Subcutaneous abdominal adipose tissue (tissue), 5 donors: ENCODE measurements at regions not wholly inside any gene's neighbourhood (a gene's known extent, or its start where the extent isn't known, plus 50 kb on each side); places are given as distances from the start of the nearest gene placed in this dataset.

ENCODE experiments used
- H3K27ac ChIP-seq: one replicate; pipeline ENCODE4 v1.7.0; 2013; ENCODE audit warnings: low read depth, mild to moderate bottlenecking, inconsistent platforms, low read length, moderate library complexity
- H3K27me3 ChIP-seq, 5 donors: one replicate each; pipeline ENCODE4 v1.7.0; 2013; ENCODE audit warnings: low read length in 5 of 5, inconsistent platforms in 1 of 5; ENCODE audit not compliant: control insufficient read depth in 5 of 5, insufficient read depth in 4 of 5
- H3K36me3 ChIP-seq, 5 donors: one replicate each; pipeline ENCODE4 v1.7.0; 2013; ENCODE audit warnings: low read length in 5 of 5; ENCODE audit not compliant: control insufficient read depth in 5 of 5, insufficient read depth in 5 of 5
- H3K4me1 ChIP-seq, 5 donors: one replicate each; pipeline ENCODE4 v1.7.0; 2013; ENCODE audit warnings: low read length in 5 of 5, mild to moderate bottlenecking in 3 of 5, moderate library complexity in 1 of 5; ENCODE audit not compliant: control insufficient read depth in 5 of 5, insufficient read depth in 5 of 5
- H3K4me3 ChIP-seq, 5 donors: one replicate each; pipeline ENCODE4 v1.7.0; 2013; ENCODE audit warnings: low read length in 5 of 5, low read depth in 1 of 5
- H3K9ac ChIP-seq, 5 donors: one replicate each; pipeline ENCODE4 v1.7.0; 2013; ENCODE audit warnings: low read length in 5 of 5, mild to moderate bottlenecking in 4 of 5, moderate library complexity in 3 of 5
- H3K9me3 ChIP-seq, 5 donors: one replicate each; pipeline ENCODE4 v1.7.0; 2013; ENCODE audit warnings: low read length in 5 of 5; ENCODE audit not compliant: control insufficient read depth in 5 of 5
- donor health status: healthy.
- donor health status: healthy.
- donor health status: healthy.
- donor health status: healthy.
- donor health status: healthy.

GRCh38 chr16:26666486-26666885 is 400.2 kb upstream of the C16orf82 start:
- Histone ChIP-seq H3K36me3 (no peaks in the 10 kb centered on the region), H3K4me1 (no peaks in the 10 kb centered on the region), H3K9ac (no peak overlapping the region)

GRCh38 chr16:26667307-26667706 is 399.4 kb upstream of the C16orf82 start:
- Histone ChIP-seq H3K9ac (no peak overlapping the region), H3K27ac (no peak overlapping the region), H3K9me3 (no peaks in the 10 kb centered on the region), H3K27me3 (peaks cover 0 to 6% (median 3%) of the 10 kb centered on the region in 5 donors), H3K4me1 (no peaks in the 10 kb centered on the region), H3K36me3 (no peaks in the 10 kb centered on the region), H3K4me3 (no peak overlapping the region)

More at GRCh38 chr16:26666486-26666885, 400.2 kb upstream of the C16orf82 start:
- Histone ChIP-seq H3K4me3 (no peak overlapping the region), H3K27me3 (peaks cover 0 to 6% (median 3%) of the 10 kb centered on the region in 5 donors), H3K27ac (no peak overlapping the region), H3K9me3 (no peaks in the 10 kb centered on the region)

GRCh38 chr16:26668026-26668425 is 398.7 kb upstream of the C16orf82 start:
- Histone ChIP-seq H3K27me3 (peaks cover 0 to 6% (median 3%) of the 10 kb centered on the region in 5 donors), H3K4me1 (no peaks in the 10 kb centered on the region), H3K4me3 (no peak overlapping the region), H3K9me3 (peaks cover 0 to 3% (median 0%) of the 10 kb centered on the region in 5 donors), H3K9ac (no peak overlapping the region), H3K36me3 (no peaks in the 10 kb centered on the region), H3K27ac (no peak overlapping the region)

- H3K9me3 ChIP-seq = peaks cover 0 to 11% (median 0%) of the 10 kb centered on the region in 5 donors
- H3K27ac ChIP-seq = no peak overlapping the region
- no peaks in the 10 kb centered on the region for H3K36me3 ChIP-seq
- peaks cover 0 to 3% (median 0%) of the 10 kb centered on the region in 5 donors for H3K27me3 ChIP-seq
- no peaks in the 10 kb centered on the region for H3K4me1 ChIP-seq
- H3K4me3 ChIP-seq = no peak overlapping the region
- no peak overlapping the region for H3K9ac ChIP-seq
These were observed 394.5 kb upstream of the C16orf82 start for GRCh38 chr16:26672206-26672605.

GRCh38 chr16:26673011-26673410 is 393.7 kb upstream of the C16orf82 start:
- Histone ChIP-seq H3K27ac (no peak overlapping the region), H3K36me3 (no peaks in the 10 kb centered on the region), H3K4me3 (no peak overlapping the region), H3K4me1 (no peaks in the 10 kb centered on the region), H3K9me3 (peaks cover 0 to 11% (median 0%) of the 10 kb centered on the region in 5 donors), H3K27me3 (peaks cover 0 to 3% (median 0%) of the 10 kb centered on the region in 5 donors), H3K9ac (no peak overlapping the region)

- no peak overlapping the region for H3K4me3 ChIP-seq
- peaks cover 0 to 3% (median 0%) of the 10 kb centered on the region in 5 donors for H3K9me3 ChIP-seq
- H3K9ac ChIP-seq = no peak overlapping the region
- H3K4me1 ChIP-seq = no peaks in the 10 kb centered on the region
- H3K36me3 ChIP-seq = no peaks in the 10 kb centered on the region
- H3K27me3 ChIP-seq = peaks cover 0 to 2% (median 0%) of the 10 kb centered on the region in 5 donors
- H3K27ac ChIP-seq = no peak overlapping the region
These were observed 386.1 kb upstream of the C16orf82 start for GRCh38 chr16:26680671-26681070.

GRCh38 chr16:26688105-26688504 is 378.6 kb upstream of the C16orf82 start:
- H3K9ac ChIP-seq = no peak overlapping the region
- H3K27ac ChIP-seq = no peak overlapping the region
- peaks cover 0 to 13% (median 9%) of the 10 kb centered on the region in 5 donors for H3K4me1 ChIP-seq
- H3K9me3 ChIP-seq = peaks cover 0 to 3% (median 0%) of the 10 kb centered on the region in 5 donors
- no peak overlapping the region for H3K4me3 ChIP-seq
- no peaks in the 10 kb centered on the region for H3K36me3 ChIP-seq
- peaks cover 0 to 3% (median 0%) of the 10 kb centered on the region in 5 donors for H3K27me3 ChIP-seq

GRCh38 chr16:26688699-26689098 is 378.0 kb upstream of the C16orf82 start:
- Histone ChIP-seq H3K27me3 (peaks cover 0 to 3% (median 0%) of the 10 kb centered on the region in 5 donors), H3K9me3 (peaks cover 0 to 3% (median 0%) of the 10 kb centered on the region in 5 donors), H3K36me3 (no peaks in the 10 kb centered on the region), H3K4me1 (peaks cover 0 to 13% (median 9%) of the 10 kb centered on the region in 5 donors), H3K27ac (no peak overlapping the region), H3K9ac (no peak overlapping the region), H3K4me3 (no peak overlapping the region)

- Histone ChIP-seq H3K9ac (no peak overlapping the region), H3K9me3 (no peaks in the 10 kb centered on the region), H3K4me3 (no peak overlapping the region), H3K27me3 (peaks cover 0 to 3% (median 0%) of the 10 kb centered on the region in 5 donors), H3K4me1 (peaks cover 0 to 13% (median 9%) of the 10 kb centered on the region in 5 donors), H3K27ac (no peak overlapping the region), H3K36me3 (no peaks in the 10 kb centered on the region)
These were observed 374.1 kb upstream of the C16orf82 start for GRCh38 chr16:26692658-26693057.

- no peak overlapping the region for H3K27ac ChIP-seq
- H3K9ac ChIP-seq = no peak overlapping the region
- H3K4me3 ChIP-seq = no peak overlapping the region
- no peaks in the 10 kb centered on the region for H3K4me1 ChIP-seq
- peaks cover 0 to 3% (median 0%) of the 10 kb centered on the region in 5 donors for H3K9me3 ChIP-seq
- no peaks in the 10 kb centered on the region for H3K36me3 ChIP-seq
- H3K27me3 ChIP-seq = peaks cover 0 to 4% (median 0%) of the 10 kb centered on the region in 5 donors
These were observed 368.9 kb upstream of the C16orf82 start for GRCh38 chr16:26697807-26698206.
